ENCODE measurements at regions not wholly inside any gene's neighbourhood (a gene's known extent, or its start where the extent isn't known, plus 50 kb on each side); places are given as distances from the start of the nearest gene placed in this dataset.

DNA sequence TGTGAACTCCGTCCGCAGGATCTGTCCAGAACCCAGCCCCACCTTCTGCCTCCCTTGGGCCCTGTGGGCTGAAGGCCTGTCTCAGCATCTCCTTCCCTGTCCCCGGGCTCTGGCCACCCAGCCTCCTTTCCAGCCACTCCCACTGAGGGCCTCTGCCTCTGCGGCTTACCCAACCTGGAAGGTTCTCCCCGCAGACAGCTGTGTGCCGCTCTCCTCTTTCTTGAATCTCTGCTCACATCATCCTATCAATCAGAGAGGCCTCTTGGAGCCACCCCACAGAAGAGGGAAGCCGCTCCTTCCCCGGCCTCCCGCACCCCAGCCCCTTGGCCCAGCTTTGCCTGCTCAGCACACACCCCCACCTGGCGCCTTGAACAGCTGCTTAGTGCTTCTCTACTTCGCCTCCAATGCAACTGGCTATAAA, 81.5 kb upstream of the UNC5A start:
- TF ChIP-seq, protein P1, sequence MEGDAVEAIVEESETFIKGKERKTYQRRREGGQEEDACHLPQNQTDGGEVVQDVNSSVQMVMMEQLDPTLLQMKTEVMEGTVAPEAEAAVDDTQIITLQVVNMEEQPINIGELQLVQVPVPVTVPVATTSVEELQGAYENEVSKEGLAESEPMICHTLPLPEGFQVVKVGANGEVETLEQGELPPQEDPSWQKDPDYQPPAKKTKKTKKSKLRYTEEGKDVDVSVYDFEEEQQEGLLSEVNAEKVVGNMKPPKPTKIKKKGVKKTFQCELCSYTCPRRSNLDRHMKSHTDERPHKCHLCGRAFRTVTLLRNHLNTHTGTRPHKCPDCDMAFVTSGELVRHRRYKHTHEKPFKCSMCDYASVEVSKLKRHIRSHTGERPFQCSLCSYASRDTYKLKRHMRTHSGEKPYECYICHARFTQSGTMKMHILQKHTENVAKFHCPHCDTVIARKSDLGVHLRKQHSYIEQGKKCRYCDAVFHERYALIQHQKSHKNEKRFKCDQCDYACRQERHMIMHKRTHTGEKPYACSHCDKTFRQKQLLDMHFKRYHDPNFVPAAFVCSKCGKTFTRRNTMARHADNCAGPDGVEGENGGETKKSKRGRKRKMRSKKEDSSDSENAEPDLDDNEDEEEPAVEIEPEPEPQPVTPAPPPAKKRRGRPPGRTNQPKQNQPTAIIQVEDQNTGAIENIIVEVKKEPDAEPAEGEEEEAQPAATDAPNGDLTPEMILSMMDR (IDR thresholded peaks at IDR 0.05) = no peak

DNA sequence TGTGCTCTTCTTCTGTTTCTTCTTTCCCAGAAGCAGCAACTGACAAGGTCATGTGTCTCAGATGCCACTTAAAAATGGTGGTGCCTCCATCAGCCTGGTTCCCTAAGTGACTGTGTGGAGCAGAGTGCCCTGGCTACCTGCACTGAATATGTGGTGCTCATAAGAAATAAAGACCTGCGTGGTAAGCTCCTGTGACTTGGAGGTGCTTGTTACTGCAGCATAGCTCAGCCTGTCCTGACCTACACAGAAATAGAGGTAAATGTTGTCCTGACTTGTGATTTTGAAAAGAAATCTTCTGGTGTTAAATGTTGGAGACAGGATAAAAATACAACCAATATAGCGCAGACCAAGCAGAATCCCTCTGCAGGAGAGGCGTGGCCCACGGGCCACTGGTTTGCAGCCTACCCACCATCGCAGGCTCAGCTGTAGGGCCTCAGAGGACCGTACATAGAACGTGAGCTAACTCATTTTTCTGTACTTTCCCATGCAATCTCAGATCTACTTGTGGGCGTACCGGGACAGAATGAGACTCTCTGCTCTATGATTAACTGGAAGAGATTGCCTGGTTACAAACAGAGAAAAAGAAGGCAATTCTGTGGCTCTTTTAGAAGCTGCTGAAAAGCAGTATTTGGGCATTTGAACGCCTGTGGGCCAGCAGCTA, 79.4 kb upstream of the UNC5A start:
- TF ChIP-seq, protein P1 (IDR thresholded peaks at IDR 0.05) = no peak

DNA sequence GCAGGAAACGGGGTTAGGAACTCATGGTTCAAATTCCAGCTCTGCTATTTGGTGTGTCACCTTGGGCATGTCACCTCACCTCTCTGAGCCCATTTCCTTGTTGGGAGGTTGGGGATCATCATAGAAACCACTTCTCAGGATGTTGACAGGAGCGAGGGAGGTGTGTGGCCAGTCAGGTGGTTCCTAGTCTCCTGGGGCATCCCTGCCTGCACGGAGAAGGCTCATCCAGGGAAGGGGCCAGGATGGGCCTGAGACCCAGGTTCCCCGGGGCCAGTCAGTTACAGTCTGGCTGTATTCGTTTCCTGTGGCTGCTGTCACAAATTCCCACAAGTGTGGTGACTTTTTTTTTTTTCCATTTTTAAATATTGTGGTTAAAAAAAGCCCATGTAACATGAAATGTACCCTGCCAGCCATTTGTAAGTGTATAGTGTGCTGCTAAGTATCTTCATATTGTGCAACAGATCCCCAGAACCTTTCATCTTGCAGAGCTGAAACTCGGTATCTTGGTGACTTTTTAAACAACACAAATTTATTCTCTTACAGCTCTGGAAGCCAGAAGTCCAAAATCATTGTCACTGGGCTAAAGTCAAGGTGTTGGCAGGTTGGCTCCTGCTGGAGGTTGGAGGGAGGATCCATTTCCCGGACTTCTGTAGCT, 78.7 kb upstream of the UNC5A start:
- TF ChIP-seq, protein P1 (IDR thresholded peaks at IDR 0.05) = no peak

DNA sequence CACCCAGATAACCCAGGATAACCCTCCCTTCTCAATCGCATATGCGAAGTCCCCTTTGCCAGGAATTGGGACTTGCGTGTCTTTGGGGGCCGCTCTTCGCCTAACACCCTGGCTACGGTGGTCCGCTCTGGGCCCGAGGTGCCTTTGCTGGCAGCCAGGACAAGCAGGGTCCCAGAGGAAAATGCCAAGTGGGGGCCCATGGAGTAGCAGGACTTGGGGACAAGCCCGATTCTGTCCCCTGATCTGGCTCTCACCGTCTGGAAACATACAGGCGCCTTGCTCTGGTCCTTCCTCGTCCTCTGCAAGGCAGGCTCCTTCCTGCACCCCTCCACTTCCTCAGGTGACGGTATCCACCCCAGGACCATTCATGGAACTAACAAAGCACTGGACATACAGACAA, 78.1 kb upstream of the UNC5A start:
- TF ChIP-seq, protein P1 (IDR thresholded peaks at IDR 0.05) = no peak

DNA sequence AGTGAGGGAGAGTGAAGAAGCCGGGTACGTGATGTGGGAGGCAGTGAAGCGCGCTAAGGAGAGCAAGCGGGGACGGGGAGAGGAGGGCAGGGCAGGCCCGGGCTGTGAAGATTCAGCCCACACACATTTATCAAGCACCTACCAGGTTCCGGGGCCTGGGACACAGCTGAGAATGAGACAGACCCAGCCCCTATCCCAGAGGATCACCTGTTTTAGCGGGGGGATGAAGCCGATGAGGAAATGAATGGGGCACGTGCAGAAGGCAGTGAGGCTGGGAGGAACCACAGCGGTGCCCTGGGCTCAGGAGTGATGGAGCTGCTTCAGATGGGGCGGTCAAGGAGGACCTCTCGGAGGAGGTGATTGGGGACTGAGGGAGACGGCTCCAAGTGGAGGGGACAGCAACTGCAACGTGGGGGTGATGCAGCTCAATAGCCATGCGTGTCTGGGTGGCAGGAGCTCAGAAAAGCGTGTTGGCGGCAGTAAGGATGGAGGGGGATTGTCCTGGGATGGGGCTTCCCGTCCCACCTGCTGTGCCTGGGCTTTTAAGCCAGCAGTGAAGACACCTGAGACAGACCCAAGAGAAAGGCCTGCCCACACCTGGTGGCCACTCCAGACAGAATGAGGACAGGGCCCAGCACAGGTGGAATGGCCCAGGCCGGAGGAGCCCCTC, 77.5 kb upstream of the UNC5A start:
- TF ChIP-seq, protein P1 (IDR thresholded peaks at IDR 0.05) = no peak

DNA sequence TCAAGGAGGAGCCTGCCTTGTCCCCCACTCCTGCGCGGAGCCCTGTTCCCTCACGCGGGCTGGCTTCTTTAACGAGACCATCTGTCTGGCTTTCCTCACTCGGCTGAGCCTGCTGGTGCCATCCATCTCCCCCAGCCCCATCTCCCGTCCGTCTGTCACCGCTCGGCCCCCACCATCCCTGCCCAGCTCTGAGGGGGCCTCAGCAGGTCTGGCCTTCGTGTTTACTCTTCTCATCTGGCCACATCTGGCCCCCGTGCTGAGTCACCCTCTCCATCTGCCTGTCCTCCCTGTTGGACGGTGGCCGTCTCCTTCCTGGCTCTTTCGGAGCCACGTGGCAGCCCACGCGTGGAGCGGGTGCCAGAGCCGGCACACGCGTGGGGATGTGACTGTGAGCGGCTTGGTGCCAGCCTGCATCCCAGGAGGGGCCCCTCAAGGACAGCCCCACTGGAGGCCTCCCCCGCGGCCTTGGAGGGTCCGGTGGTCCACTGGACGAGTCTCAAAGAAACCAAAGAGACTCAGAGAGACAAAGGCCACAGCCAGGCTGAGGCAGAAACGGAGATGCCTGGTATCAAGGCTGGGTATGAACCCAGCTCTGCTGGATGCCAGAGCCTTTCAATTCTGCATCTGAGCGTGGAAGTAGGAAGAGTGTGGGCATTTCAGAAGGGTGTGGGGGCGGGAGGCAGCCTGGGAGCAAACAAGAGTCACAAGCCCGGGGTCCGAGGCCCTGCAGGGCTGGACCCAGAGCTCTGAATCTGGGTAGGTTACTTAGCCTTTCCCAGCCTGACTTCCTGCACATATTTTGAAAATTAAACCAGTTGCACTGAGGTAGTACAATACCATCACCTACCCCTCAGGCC, 76.7 kb upstream of the UNC5A start:
- TF ChIP-seq, protein P1 (IDR thresholded peaks at IDR 0.05) = no peak

DNA sequence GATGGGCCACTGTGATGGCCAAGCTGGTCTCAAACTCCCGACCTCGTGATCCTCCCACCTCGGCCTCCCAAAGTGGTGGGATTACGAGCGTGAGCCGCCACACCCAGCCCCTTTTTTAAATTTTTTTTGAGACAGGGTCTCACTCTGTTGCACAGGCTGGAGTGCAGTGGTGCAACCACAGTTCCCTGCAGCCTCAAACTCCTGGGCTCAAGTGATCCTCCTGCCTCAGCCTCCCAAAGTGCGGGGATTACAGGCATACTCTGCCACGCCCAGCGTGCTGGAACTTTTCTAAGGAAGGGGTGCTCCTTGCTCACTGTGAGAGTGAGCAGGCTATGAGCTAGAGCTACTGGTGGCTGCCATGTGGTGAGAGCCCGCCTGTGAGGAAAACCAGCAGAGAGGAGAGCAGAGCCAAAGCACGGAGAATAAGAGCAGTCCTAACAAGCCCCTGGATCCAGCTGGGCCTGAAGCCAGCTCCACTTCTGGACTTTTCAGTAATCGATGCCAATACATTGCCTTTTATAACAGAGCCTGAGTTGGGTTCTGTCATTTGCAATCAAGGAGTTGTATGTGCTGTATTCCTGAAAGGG, 75.5 kb upstream of the UNC5A start:
- TF ChIP-seq, protein P1 (IDR thresholded peaks at IDR 0.05) = no peak
